GM23248 (cell line): ENCODE measurements at regions not wholly inside any gene's neighbourhood (a gene's known extent, or its start where the extent isn't known, plus 50 kb on each side); places are given as distances from the start of the nearest gene placed in this dataset.

ENCODE experiments used
- EZH2 ChIP-seq: fragments of 200-600 bp; sonication (generic); IDR thresholded peaks from 2 replicates; pipeline ENCODE4 v1.6.1; 2018; ENCODE audit warnings: antibody characterized with exemption, mild to moderate bottlenecking; ENCODE audit not compliant: insufficient read depth, poor library complexity, severe bottlenecking
- EZH2phosphoT487 ChIP-seq: fragments of 200-600 bp; sonication (generic); IDR thresholded peaks from 2 replicates; pipeline ENCODE4 v1.6.1; 2018; ENCODE audit warnings: antibody characterized with exemption, moderate library complexity, mild to moderate bottlenecking, low read depth; ENCODE audit not compliant: insufficient read depth

DNA sequence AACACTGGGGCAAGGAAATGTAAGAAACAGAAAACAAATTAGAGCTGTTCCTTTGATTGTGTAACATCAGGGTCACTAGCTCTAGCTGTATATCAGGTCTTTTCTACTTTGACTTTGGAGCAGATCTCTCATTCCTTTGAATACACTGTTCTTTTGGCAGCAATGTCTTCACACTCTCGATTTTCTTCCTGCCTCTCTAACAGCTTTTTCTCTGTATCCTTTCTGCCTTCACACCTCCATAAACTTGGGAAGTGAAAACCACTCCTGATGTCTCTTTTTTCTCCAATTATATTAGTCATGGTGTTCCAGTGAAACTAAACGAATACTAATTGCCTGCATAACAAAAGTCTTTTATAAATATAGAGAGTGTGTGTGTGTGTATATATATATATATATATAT lies 1458.0 kb downstream of the NCAM2 start:
- TF ChIP-seq EZH2 (no peak), EZH2phosphoT487 (no peak)
